Activated effector memory CD4-positive, alpha-beta T cell treated with Interleukin-2 at 50 U/mL for 16 hours (primary cell): ENCODE measurements at regions not wholly inside any gene's neighbourhood (a gene's known extent, or its start where the extent isn't known, plus 50 kb on each side); places are given as distances from the start of the nearest gene placed in this dataset.

ENCODE experiments used
- DNase-seq: peaks from one replicate; pipeline ENCODE4 v3.0.0-alpha.2; 2020

DNA sequence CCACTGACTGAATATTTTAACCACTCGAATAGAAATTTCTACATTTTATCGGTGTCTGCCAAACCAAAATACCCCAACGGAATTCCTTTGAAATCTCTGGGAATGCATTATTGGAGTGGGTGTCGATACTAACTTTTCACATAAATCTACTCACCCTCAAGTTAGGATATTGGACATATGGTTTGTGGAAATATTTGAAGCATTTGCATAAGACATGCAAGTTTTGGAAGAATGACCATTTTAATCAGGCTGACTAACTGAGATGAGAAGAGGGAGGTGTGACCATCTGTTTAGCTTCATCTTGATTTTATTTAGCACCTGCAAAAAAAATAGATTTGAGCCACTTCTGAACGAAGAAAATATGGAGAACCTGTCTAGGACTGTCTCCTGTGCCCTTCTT, 61.2 kb downstream of the KLF6 start:
- no peak for DNase-seq

GRCh38 chr10:3720228-3721019, 64.6 kb downstream of the KLF6 start:
- no peak for DNase-seq

- DNase-seq = no peak
These were observed 65.8 kb downstream of the KLF6 start for GRCh38 chr10:3719024-3719843.

DNA sequence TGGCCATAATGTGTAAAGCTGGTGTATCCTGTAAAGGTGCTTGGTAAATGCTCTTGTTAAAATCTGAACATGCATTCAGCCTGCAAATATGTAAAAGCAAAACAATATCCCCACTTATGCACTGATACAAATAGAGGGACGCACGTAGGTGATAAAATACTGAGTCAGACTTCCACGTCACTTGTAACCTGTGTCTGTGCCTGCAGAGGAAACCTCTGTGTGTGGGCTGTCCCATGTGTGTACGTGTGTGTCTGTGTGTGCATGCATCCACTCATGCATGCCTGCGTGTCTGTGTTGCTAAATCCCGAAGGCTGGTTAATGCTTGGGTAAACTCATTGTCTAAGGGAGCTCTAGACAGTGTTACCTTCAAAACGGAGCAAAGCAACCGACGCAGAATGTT, 68.9 kb downstream of the KLF6 start:
- DNase-seq = no peak

- DNase-seq = no peak
These were observed 70.0 kb downstream of the KLF6 start for GRCh38 chr10:3714967-3715366.

GRCh38 chr10:3714531-3714930, 70.5 kb downstream of the KLF6 start:
- DNase-seq = no peak

GRCh38 chr10:3712707-3713106, 72.3 kb downstream of the KLF6 start:
- no peak for DNase-seq

DNA sequence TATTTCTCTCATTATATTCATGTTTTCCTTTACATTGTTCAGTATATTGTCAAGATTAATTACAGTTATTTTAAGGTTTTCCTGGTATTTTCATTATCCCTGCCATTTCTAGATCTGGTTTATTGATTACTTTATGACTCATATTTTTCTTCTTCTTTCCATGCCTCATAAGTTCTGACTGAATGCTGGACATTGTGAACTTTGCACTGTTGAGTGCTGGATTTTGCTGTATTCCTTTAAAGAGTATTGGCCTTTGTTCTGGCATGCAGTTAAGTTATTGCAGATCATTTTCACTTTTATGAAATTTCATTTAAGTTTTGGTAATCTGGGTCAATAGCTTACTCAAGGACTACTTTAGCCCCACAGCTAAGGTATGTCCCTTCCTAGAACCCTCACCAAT, 73.1 kb downstream of the KLF6 start:
- DNase-seq = no peak

DNA sequence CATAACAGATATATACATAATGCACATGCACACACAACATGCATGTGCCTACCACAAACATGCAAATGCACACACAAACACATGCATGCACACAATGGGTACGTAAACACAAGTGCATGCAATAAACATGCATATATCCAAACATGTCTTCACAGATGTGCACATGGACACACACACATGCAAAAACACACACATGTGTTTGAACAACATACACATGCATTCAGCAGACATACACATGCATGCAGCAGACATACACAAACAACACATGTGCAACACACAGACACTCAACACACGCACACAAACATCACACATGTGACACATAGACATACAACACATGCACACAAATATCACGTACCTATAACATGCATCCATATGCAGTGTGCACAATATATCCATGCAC, 74.2 kb downstream of the KLF6 start:
- DNase-seq = no peak

- DNase-seq = no peak
These were observed 75.5 kb downstream of the KLF6 start for GRCh38 chr10:3709456-3710060.

GRCh38 chr10:3708852-3709251, 76.2 kb downstream of the KLF6 start:
- DNase-seq = no peak

GRCh38 chr10:3704565-3705325, 80.3 kb downstream of the KLF6 start:
- no peak for DNase-seq

GRCh38 chr10:3702569-3702968, 82.4 kb downstream of the KLF6 start:
- no peak for DNase-seq

DNA sequence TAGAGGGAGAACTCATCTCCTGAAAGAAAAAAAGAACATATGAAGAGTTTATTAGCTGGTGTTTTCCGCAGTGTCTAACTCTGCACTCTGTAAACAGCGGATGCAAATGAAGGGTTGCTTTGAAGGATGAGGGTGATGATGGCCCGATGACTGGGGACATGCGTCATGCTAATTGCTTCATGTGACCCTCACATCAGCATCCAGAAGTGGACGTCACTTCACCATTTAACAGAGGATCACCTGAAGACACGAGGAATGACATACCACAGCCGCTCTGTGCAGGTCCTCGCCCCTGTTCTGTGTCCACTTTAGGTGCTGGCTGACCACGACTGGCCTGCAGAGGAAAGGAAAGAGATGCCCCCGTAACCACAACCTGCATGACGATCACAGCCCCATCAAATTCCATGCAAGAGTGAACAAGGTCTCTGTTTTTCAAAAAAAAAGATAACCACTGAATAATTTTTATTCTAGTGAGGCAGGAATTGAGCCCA, 82.9 kb downstream of the KLF6 start:
- DNase-seq = no peak

- no peak for DNase-seq
These were observed 83.5 kb downstream of the KLF6 start for GRCh38 chr10:3701491-3701890.

GRCh38 chr10:3700531-3701076, 84.4 kb downstream of the KLF6 start:
- no peak for DNase-seq

DNA sequence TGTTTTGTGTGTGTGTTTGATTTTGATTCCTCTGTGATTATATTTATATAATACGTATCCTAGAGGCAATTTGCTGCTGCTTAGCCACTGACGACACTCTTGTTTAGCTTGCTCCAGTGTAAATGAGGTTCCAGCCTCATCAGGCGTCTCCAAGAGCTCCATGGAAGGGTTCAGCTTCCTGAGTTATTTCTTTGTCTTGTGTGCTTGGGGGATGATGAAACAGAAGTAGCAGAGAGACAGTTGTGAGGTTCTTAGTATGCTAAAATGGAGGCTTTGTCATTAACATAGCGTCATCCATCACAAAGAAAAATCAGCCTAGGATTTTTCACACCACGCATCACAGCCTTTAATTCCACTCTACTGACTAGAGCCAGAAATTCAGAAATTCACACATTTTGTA, 85.1 kb downstream of the KLF6 start:
- no peak for DNase-seq

DNA sequence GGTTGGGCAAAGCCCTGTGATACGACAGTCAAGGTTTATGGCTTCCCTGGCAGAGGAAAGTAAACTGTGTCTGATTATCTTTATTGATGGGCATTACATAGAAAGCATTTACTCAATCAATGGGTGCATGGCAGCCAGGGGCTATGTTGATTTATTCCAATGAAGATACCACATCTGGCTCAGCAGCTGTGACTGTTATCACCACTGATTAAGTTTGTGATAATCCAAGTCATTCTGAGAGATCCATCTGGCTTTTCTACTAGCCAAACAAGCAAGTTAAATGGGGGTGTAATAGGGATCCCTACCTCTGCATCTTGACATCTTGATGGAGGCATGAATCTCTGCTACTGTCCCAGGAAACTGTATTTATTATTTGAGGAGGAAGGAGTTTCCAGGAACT, 86.7 kb downstream of the KLF6 start:
- DNase-seq = no peak

DNA sequence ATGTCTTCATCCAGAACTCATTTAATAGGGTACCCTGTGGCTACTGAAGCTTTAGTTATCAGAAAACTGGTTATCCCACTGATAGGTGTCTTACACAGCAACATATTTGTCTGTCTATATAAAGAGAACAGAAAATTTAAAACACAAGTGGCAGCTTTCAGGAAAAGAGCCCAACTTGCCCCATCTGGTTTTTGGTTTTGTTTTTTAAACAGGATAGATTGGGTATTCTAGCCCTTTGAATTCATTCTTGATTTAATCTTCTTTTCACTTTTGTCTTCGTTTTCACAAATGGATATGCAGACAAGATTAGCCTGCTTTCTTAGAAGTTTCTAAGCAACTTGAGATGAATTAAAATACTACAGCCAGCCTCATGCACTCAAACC, 91.3 kb downstream of the KLF6 start:
- no peak for DNase-seq

DNA sequence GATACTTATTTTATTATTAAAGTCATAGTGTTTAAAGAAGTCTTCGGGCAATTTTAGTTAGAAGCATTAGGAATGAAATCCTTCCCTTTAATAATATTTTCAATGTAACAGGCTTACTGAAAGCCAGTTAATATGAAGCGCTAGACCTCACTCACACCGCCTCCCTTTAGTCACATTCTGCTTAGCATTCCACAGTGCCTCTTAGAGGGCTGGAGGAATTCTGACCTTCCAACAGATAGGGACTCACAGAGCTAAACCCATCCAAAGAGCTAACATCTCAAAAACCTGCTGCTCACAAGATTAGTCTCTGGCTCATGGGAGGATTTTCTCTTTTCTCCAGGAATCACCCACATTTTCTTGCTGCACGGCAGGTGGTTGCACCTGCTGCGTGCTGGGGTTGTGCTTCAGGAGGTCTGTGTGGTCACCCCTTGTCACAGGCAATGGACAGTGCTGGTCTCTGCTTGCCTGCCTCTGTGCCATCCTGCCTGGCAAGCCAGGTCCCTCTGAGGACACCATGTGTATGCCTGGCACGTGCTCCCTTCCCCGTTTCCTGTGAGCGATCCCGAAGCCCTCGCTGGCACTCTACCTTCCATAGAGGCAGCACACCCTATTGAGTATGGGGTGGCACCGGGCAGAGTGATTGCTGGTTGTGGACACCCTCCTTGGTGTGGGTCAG, 91.8 kb downstream of the KLF6 start:
- no peak for DNase-seq

- DNase-seq = no peak
These were observed 92.5 kb downstream of the KLF6 start for GRCh38 chr10:3692387-3692999.

GRCh38 chr10:3691482-3691881, 93.5 kb downstream of the KLF6 start:
- DNase-seq = no peak
